ENCODE measurements at regions not wholly inside any gene's neighbourhood (a gene's known extent, or its start where the extent isn't known, plus 50 kb on each side); places are given as distances from the start of the nearest gene placed in this dataset.

DNA sequence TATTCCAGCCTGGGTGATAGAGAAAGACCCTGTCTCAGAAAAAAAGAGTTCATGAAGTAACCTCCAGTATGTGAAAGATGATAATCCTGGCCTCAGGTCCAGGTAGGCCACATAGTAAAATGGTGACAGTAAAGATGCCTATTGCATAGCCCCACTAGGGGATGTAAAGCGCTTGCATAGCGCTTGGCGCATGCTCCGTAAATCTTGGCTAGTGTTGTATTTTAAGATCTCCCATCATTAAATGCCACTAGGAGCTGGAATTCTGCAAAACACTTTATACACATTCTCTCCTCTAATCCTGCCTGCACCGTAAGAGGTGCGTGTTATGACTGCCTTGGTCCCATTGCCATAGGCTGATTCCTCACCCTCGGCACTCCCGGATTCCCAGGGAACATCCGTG lies 153.6 kb downstream of the TFCP2L1 start:
- Mint-ChIP-seq H3K4me1 (no peaks in the 10 kb centered on the region), H3K9me3 (no peaks in the 10 kb centered on the region), H3K27me3 (peaks cover 2% of the 10 kb centered on the region), H3K36me3 (ENCODE audit: low read depth) (no peaks in the 10 kb centered on the region), H3K27ac (no peak overlapping the region), H3K4me3 (no peak overlapping the region)
- TF ChIP-seq, protein P1, sequence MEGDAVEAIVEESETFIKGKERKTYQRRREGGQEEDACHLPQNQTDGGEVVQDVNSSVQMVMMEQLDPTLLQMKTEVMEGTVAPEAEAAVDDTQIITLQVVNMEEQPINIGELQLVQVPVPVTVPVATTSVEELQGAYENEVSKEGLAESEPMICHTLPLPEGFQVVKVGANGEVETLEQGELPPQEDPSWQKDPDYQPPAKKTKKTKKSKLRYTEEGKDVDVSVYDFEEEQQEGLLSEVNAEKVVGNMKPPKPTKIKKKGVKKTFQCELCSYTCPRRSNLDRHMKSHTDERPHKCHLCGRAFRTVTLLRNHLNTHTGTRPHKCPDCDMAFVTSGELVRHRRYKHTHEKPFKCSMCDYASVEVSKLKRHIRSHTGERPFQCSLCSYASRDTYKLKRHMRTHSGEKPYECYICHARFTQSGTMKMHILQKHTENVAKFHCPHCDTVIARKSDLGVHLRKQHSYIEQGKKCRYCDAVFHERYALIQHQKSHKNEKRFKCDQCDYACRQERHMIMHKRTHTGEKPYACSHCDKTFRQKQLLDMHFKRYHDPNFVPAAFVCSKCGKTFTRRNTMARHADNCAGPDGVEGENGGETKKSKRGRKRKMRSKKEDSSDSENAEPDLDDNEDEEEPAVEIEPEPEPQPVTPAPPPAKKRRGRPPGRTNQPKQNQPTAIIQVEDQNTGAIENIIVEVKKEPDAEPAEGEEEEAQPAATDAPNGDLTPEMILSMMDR (IDR thresholded peaks at IDR 0.05): no peak
- POLR2A ChIA-PET: no interaction called here
- DNase-seq (no peak), ATAC-seq (ENCODE audit: low read depth) (no peak)
- CTCF ChIA-PET: no interaction called here
- intact Hi-C loops (cut with micrococcal nuclease): no loop called here

DNA sequence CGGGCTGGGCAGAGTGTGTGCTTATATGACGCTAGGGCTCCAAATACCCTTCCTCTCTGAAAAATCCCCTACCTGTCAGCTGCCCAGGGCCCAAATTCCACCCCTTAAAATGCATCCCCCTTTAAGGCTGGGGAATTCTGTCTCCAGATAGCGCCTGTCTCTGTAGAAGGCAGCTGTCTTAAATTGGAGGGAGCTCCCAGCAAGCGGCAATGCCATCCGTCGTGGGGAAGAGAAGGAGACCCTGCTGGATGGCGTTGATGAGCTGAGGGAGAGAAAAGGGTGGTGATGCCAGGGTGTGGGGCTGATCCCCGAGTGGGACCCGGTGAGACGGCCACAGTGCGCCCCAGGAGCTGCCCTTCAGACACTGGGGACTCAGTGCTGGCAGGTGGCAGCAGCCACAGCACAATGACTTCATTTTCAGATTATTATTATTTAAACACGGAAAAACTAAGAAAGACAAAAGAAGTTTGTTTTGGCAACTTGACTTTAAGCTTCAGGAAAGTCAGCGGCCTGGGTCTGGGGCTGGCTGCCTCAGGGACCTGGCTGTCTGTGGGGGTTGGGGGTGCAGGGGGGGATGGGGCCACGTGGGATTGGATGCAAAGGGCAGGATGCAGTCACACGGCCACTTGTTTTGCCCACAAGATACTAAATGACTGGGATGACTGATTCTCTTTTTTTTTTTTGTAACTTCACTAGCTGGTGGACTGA lies 152.8 kb downstream of the TFCP2L1 start:
- H3K27ac Mint-ChIP-seq: no peak overlapping the region
- H3K4me3 Mint-ChIP-seq: no peak overlapping the region
- H3K27me3 Mint-ChIP-seq: peaks cover 2% of the 10 kb centered on the region
- ATAC-seq (ENCODE audit: low read depth) (no peak), DNase-seq (no peak)
- POLR2A ChIA-PET: no interaction called here
- no peaks in the 10 kb centered on the region for H3K36me3 Mint-ChIP-seq (ENCODE audit: low read depth)
- no peaks in the 10 kb centered on the region for H3K9me3 Mint-ChIP-seq
- CTCF ChIA-PET: no interaction called here
- no peaks in the 10 kb centered on the region for H3K4me1 Mint-ChIP-seq
- TF ChIP-seq, protein P1 (IDR thresholded peaks at IDR 0.05): no peak
- intact Hi-C loops (cut with micrococcal nuclease): no loop called here

DNA sequence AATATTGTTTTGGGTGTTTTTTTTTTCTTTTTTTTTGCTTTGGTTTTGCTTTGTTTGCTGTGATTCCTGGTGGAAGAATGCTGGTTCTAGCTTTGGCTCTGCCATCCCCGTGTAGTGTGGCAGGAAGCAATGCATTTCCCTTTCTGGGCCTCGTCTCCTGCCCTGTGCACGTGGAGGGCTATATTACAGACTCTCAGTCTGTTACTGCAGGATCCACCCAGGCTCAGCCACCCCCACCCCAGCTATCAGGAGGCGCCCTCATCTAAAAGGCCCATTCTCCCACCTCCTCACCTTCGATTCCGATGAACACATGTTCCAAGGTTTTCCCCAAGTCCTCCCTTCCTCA lies 152.3 kb downstream of the TFCP2L1 start:
- peaks cover 2% of the 10 kb centered on the region for H3K27me3 Mint-ChIP-seq
- no peak overlapping the region for H3K4me3 Mint-ChIP-seq
- no peaks in the 10 kb centered on the region for H3K9me3 Mint-ChIP-seq
- no peaks in the 10 kb centered on the region for H3K4me1 Mint-ChIP-seq
- no peak for DNase-seq
- H3K36me3 Mint-ChIP-seq (ENCODE audit: low read depth): no peaks in the 10 kb centered on the region
- ATAC-seq (ENCODE audit: low read depth): no peak
- CTCF ChIA-PET: no interaction called here
- TF ChIP-seq, protein P1 (IDR thresholded peaks at IDR 0.05): no peak
- POLR2A ChIA-PET: no interaction called here
- no peak overlapping the region for H3K27ac Mint-ChIP-seq
- intact Hi-C loops (cut with micrococcal nuclease): no loop called here

DNA sequence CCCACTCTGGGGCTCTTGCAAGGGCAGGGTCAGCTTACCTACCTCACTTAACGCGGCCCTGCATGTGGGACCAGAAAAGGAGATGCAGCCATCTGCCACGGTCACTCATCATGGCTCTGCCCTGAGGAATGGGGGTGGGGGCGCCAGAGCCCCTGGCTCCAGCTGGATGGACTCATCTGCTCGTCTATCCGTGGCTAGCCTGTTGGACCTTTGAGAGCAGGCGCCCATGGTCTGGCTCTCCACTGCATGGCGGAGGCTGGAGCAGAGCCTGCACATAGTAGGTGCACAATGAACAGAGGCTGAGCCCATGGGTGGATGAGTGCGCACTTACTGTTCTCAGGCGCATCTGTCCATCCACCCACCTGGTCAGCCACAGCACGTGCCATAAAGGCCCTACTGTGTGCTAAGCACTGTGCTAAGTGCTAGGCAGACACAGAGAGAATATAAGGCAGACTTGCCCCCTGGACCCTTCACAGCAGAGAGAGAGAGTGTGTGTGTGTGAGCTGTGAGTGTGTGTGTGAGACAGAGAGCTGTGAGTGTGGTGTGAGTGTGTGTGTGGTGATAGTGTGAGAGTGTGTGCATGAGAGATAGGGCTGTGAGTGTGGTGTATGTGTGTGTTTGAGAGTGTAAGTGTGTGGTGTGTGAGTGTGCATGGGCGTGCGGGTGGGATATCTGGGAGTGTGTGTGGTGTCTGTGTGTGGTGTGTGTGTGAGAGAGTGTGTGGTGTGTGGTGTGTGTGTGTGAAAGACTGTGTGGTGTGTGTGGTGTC lies 151.3 kb downstream of the TFCP2L1 start:
- CTCF ChIA-PET: no interaction called here
- POLR2A ChIA-PET: no interaction called here
- H3K4me1 Mint-ChIP-seq: no peaks in the 10 kb centered on the region
- intact Hi-C loops (cut with micrococcal nuclease): no loop called here
- DNase-seq (no peak), ATAC-seq (ENCODE audit: low read depth) (no peak)
- no peak overlapping the region for H3K27ac Mint-ChIP-seq
- no peak overlapping the region for H3K4me3 Mint-ChIP-seq
- TF ChIP-seq, protein P1 (IDR thresholded peaks at IDR 0.05): no peak
- H3K9me3 Mint-ChIP-seq: no peaks in the 10 kb centered on the region
- H3K27me3 Mint-ChIP-seq: peaks cover 2% of the 10 kb centered on the region
- H3K36me3 Mint-ChIP-seq (ENCODE audit: low read depth): no peaks in the 10 kb centered on the region

DNA sequence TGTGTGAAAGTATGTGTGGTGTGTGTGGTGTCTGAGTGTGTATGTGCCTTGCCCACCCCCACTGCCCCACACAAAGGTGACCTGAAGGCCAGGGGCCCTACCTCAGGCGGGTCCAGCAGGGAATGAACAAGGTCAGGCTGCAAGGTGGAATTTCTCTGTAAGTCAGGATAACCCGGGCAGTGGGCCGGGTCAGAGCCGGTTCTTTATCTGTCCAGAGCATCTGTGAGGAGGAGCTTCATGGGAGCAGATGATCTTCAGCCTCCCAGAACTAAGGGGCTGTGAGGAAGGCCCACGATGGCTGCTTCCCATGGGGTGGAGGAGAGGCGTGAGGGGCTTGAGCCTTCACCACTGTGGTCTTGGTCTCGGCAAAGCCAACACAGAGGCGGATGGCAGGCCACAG lies 150.3 kb downstream of the TFCP2L1 start:
- Mint-ChIP-seq H3K9me3 (no peaks in the 10 kb centered on the region), H3K27ac (no peak overlapping the region), H3K36me3 (ENCODE audit: low read depth) (no peaks in the 10 kb centered on the region), H3K4me3 (no peak overlapping the region), H3K27me3 (peaks cover 2% of the 10 kb centered on the region), H3K4me1 (no peaks in the 10 kb centered on the region)
- CTCF ChIA-PET: no interaction called here
- DNase-seq (no peak), ATAC-seq (ENCODE audit: low read depth) (no peak)
- intact Hi-C loops (cut with micrococcal nuclease): no loop called here
- POLR2A ChIA-PET: no interaction called here
- TF ChIP-seq, protein P1 (IDR thresholded peaks at IDR 0.05): no peak
